CD4-positive, alpha-beta T cell treated with Interferon gamma for 1 hour (primary cell): ENCODE measurements at regions not wholly inside any gene's neighbourhood (a gene's known extent, or its start where the extent isn't known, plus 50 kb on each side); places are given as distances from the start of the nearest gene placed in this dataset.
"Not testable (repeated sequence)": the region's sequence is repeated elsewhere in the genome, so short reads cannot be mapped to it uniquely, and the experiment has no call there.

Experiments
- DNase-seq: peaks from one replicate; pipeline ENCODE4 v3.0.0-alpha.2; 2020

GRCh38 chr6:51001399-51001798 lies 182.7 kb downstream of the TFAP2B start:
- DNase-seq = no peak

GRCh38 chr6:51004380-51004779 lies 185.7 kb downstream of the TFAP2B start:
- DNase-seq = no peak

GRCh38 chr6:51005779-51006178 lies 187.1 kb downstream of the TFAP2B start:
- no peak for DNase-seq

GRCh38 chr6:51007237-51007636 lies 188.6 kb downstream of the TFAP2B start:
- DNase-seq = no peak

GRCh38 chr6:51008693-51009092 lies 190.0 kb downstream of the TFAP2B start:
- DNase-seq = not testable (repeated sequence)

DNA sequence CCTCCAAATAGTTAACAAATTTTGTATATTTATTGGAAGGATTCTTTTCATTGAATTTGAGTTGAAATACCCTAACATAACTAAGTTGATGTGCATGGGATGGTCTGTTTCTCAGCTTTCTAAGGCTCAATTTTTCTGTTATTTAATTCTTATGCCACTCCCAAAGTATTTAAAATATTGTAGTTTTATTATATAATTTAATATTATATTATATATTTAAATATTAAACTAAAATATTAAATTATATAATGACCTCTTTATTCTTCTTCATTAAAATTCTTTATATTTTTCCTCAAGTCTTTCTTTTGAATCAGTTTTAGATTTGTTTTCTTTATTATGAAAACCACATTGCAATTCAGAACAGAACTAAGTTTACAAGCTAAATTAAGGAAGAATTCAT lies 194.7 kb downstream of the TFAP2B start:
- DNase-seq = no peak

DNA sequence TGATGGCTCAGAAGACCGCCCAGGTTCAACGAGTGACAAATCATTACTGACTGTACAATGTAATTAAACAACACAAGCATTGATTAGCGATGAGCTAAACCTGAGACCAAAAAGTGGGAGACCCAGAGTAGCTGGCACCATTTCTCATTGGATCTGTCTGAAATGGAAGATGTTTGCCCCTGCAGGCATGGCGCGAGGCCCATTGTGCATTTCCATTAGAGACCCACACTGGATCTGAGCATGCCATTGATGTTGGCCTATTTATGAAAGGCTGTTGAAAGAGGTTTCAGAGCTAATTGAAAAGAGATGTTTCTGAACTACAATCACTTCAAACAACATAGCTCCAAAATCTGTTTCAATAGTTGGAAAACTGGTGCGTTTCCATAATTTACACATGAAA lies 196.7 kb downstream of the TFAP2B start:
- DNase-seq = no peak

GRCh38 chr6:51016489-51016888 lies 197.8 kb downstream of the TFAP2B start:
- no peak for DNase-seq

DNA sequence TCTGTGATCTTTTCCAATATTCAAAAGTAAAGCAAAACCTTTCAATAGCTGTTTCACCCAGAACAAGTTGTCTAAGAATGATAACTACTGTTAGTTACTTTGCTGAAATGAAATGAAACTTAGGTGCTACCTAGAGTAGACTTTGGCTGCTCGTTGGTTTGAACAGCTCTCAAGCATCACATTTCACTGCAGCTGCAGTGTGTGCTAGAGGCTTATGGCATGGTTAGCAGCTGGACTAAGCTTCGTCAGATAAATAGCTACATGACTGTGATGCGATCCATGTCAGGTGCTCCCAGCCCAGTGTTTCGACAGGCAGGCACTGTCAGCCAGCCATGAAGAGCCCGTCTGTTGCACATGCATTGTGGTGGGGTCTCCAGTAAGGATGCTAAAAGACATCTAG lies 201.1 kb downstream of the TFAP2B start:
- DNase-seq = no peak

DNA sequence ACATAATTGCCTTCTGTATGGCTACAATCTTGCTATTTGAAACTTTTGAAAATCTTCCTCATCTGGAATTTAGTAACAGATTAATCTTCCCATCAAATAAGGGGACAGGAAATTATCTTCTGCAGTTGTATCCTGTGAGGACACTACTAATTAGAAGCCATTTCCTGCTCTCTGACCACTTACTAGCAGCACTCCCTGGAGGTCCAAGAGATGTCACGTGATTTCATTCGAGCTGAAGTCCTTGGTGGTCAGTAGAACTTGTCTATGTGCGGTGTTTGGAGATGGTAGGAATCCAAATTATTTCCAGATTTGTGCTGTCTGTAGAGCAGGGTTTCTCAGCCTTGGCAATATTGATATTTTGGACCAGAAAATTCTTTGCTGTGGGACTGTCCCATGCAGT lies 202.5 kb downstream of the TFAP2B start:
- DNase-seq = no peak

- DNase-seq = no peak
Measured at GRCh38 chr6:51024126-51024525, 205.5 kb downstream of the TFAP2B start.

DNA sequence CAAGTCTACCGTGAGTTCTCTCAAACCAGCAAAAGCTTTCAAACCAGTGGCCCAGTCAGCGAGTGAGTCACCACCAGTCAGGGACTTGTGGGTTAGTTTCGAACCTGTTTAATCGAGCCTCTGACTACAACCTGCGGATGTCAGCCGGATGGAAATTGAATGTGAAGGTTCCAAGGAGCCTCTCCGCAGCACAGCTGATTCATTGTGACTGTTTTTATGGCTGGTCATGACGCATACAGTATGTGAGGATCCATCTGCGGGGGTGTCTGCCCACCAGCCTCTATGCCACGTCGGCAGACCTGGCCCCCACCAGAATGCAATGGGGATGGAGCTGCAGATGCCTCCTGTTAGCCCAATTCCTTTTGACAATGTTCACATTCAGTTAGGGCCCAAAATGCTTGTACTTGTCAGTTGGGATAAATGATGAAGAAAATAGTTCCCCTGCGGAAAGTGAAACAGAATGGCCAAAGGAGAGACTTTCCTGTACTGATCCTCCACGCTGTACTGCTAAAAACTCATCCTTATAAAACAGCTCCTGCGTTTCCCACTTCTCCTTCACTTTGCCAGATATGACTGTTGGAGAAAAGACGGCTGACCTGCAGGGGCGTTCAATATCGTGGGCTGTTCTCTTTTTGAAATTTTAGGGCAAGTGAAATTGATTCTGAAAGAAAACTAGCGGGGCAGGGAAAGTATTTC lies 206.6 kb downstream of the TFAP2B start:
- no peak for DNase-seq

DNA sequence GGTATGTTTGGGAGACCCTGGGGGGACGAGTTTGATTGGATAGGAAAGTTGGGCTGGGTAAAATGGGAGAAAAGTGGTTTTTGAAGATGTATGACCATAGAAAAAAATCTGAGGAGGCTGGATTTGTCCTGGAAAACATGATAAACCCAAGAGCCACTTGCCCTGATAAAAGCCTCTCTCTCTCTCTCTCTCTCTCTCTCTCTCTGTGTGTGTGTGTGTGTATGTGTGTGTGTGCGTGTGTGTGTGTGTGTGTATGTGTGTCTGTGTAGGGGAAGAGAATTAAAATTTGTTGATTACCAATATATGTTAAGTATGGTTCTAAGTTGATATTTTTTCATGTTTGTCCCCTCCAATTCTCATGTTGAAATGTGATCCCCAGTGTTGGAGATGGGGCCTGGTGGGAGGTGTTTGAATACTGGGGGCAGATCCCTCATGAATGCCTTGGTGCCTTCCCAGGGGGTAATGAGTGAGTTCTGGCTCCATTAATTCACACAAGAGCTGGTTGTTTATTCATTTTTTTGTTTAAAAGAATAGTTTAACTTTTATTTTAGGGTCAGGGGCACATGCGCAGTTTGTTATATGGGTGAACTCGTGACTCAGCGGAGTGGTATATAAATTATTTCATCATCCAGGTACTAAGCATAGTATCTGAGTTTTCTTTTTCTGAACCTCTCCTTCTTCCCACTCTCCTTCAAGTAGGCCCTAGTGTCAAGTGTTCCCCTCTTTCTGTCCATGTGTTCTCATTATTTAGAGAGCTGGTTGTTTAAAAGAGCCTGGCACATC lies 208.8 kb downstream of the TFAP2B start:
- DNase-seq = no peak

DNA sequence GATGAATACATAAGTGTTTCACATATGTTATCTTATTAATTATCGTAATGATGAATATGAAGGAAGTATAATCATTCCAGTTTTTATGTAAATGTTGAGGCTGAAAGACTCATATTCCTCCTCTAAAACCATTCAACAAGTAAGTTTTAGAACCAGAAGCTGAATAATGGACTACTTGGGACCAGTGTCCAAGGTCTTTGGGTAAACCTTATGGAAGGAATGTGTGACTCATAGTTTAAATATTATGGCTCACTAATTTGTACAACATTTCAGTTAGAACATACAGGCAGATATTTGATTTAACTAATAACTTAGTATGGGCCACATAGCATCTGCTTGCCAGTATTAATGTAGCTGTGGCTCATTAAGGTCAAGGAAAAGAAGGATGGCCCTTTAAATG lies 209.6 kb downstream of the TFAP2B start:
- DNase-seq = no peak

DNA sequence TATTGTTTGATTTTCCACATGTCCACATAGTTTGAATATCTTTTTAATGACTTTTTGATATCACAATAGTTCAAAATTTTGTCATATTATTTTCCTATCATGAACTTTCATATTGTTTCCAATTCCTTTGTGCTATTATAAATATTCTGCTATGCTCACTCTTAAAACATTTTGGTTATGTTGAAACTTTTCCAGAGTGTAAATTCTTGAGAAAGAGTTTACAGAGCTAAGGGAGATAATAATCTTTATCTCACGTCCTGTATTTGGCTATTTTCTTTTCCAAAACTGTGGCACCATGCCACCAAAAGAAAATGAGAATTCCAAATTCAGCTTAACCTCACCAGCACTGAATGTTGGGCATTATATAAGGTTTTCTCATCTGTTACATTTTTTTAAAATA lies 210.9 kb downstream of the TFAP2B start:
- DNase-seq = no peak

- no peak for DNase-seq
Measured at GRCh38 chr6:51045548-51045947, 226.9 kb downstream of the TFAP2B start.

GRCh38 chr6:51049288-51049982 lies 230.8 kb downstream of the TFAP2B start:
- no peak for DNase-seq

GRCh38 chr6:51049983-51050877 lies 231.6 kb downstream of the TFAP2B start:
- no peak for DNase-seq

DNA sequence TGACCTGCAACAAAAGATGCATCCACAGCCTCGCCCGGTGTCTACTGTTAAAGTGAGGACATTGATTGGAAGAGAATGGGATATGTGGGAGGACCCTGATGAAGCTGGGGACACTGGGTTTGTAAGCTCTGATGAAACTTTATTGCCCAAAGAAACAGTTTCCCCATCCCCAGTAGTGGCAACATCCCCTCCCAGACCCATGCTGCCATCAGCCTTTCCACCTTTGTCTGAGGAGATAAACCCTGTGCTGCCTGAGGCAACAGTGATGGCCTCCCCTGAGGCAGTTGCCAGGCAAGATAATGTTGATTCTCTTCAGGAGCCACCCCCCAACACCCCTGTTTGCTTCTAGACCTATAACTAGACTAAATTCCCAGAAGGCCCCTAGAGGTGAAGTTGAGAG lies 234.0 kb downstream of the TFAP2B start:
- not testable (repeated sequence) for DNase-seq

- not testable (repeated sequence) for DNase-seq
Measured at GRCh38 chr6:51055316-51055715, 236.6 kb downstream of the TFAP2B start.

DNA sequence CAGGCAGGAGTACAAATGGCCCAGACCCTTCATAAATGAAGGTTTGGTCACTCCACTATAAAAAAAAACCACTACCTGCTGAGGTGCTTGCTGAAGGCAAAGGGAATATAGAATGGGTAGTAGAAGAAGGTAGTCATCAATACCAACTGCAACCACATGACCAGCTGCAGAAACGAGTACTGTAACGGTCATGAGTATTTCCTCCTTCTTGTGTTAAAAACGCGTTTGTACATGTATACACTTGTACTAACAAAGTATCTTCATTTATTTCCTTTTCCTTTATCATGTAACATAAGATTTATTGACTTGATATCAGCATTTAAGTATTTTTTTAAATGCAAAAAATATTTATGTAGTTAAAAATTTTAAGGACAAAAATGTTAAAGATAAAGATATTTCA lies 238.6 kb downstream of the TFAP2B start:
- no peak for DNase-seq

- DNase-seq = no peak
Measured at GRCh38 chr6:51060262-51060762, 241.6 kb downstream of the TFAP2B start.
